Hepatic stellate cell (primary cell): ENCODE measurements at regions not wholly inside any gene's neighbourhood (a gene's known extent, or its start where the extent isn't known, plus 50 kb on each side); places are given as distances from the start of the nearest gene placed in this dataset.

Experiments used
- DNase-seq: peaks from one replicate; pipeline ENCODE4 v3.0.0; 2011; ENCODE audit warnings: low spot score

DNA sequence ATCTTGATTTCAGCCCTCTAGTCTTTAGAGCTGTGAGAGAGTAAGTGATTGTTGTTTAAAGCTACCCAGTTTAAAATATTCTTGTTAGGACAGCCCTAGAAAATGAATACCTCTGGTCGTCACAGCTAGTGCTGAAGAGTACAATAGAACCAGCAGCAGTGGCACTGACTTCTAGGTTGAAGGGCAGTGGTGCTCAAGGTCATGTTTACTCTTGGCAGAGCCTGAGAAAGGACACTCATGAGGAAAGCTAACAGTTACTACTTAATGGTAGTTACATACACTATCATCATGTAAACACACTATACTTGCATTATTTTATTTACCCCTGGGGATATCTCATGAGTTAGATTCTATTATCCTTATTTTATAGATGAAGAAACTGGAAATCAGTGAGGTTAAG lies 323.0 kb downstream of the SH2D4B start:
- DNase-seq, result no peak

- no peak for DNase-seq
These were observed 324.2 kb downstream of the SH2D4B start for GRCh38 chr10:80861882-80862281.

GRCh38 chr10:80870282-80870681 lies 332.6 kb downstream of the SH2D4B start:
- no peak for DNase-seq

GRCh38 chr10:80871083-80871482 lies 333.4 kb downstream of the SH2D4B start:
- DNase-seq, result no peak

GRCh38 chr10:80878330-80878729 lies 340.6 kb downstream of the SH2D4B start:
- DNase-seq, result no peak

GRCh38 chr10:80890146-80890545 lies 352.4 kb downstream of the SH2D4B start:
- no peak for DNase-seq

- DNase-seq, result no peak
These were observed 355.6 kb downstream of the SH2D4B start for GRCh38 chr10:80893256-80893655.

GRCh38 chr10:80894311-80894791 lies 356.6 kb downstream of the SH2D4B start:
- no peak for DNase-seq

GRCh38 chr10:80894797-80895467 lies 357.2 kb downstream of the SH2D4B start:
- DNase-seq, result no peak

DNA sequence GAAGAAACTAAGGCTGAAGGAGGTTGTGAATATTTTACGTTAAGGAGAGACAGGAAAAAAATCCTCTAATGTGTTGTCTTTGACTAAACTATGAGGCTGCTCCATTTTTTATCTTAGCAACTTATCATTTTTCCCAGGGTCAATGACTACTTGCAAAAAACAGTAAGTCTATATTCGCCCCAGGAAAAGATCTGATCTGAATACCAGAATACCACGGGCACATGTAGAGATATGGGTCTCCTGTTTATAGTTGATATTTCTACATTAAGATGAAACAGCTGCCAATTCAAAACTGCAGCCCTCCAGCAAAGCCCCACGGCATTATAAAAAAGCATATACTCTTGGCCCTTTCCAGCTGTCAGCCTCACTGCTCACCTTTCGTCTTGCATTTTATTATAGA lies 358.4 kb downstream of the SH2D4B start:
- DNase-seq, result no peak

- DNase-seq, result no peak
These were observed 359.3 kb downstream of the SH2D4B start for GRCh38 chr10:80896959-80897358.

DNA sequence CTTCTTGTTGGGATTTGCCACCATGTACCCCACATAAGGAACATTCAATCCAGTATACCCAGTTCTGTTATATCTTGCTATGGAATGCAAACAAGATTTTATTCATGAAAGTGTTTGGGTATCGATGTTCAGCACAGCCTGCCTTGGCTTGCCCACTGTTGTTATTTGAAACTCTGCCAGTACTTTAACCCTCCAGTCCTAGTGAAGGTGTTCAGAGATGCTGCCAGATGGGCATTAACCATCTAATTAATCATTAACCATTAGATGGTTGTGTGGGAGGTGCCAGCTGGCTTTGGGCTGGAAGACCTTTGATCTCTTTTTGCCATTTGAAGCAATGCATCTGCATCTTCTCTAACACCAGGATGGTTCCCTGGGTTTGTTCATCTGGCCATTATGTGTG lies 363.0 kb downstream of the SH2D4B start:
- no peak for DNase-seq

GRCh38 chr10:80908611-80909010 lies 370.9 kb downstream of the SH2D4B start:
- DNase-seq, result no peak

DNA sequence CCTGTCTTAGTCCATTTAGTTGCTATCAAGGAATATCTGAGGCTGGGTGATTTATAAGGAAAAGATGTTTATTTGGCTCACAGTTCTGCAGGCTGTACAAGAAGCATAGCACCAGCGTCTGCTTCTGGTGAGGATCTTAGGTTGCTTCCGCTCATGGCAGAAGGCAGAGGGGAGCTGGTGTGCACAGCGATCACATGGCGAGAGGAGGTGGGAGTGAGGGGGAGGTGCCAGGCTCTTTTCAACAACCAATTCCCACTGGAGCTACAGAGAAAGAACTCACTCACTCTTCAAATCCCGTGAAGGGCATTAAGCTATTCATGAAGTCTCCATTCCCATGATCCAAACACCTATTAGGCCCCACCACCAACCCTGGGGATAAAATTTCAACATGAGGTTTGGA lies 371.6 kb downstream of the SH2D4B start:
- DNase-seq, result no peak

GRCh38 chr10:80917636-80918035 lies 379.9 kb downstream of the SH2D4B start:
- no peak for DNase-seq

DNA sequence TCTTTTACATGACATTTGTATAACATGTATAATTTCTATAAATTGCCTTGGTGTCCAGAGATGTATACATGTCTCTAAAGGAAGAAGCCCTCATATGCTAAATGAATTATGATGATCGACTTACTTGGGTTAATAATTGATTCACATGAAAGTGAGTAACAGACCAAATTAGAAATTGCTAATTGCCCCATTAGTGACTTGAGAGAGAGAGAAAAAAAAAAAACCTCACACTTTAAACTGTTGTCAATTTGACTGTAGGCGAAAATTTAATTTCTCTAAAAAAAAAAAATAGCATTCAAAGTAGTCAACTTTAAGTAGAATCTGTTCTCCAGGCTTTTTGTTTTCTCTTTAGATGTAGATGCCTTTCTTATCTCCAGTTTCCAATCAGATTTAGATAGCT lies 383.3 kb downstream of the SH2D4B start:
- DNase-seq, result no peak

DNA sequence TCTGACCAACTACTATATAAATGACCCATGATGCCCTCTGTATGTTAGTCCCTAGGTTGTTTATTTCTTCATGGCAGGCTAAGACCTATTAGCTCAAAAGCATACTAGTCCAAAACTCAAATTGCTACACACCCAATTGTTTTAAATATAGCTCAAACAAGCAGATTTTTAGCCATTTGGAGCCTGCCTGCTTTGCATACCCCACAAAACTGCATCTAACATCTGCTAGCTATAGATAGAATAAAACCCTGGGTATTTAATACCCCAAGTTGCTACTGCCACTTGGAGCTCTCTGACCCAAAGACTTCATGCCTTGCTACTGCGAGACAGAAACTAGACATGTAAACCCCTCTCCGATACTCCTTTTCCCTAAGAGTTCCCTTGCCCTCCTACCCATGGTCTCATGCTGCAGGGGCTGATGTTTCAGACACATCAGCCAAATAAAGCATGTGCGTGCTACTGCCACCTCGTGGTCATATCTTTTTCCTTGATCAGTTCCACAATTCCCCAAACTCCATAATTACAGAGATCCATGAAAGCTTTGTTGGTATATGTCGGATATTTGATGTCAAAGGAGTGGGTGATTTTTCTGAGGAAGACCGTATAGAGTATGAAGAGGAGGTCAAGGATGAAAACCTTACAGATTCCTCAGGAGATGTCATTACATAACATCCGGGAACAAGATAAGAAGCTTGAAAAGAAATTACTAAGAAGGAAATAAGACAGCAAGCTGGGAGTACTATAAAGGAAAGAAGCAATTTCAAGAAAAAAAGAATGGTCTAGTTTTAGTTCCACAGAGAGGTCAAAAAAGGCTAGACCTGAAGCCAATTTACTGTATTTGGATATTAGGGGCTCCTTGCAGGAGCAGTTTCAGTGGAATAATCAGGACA lies 386.6 kb downstream of the SH2D4B start:
- DNase-seq, result no peak

DNA sequence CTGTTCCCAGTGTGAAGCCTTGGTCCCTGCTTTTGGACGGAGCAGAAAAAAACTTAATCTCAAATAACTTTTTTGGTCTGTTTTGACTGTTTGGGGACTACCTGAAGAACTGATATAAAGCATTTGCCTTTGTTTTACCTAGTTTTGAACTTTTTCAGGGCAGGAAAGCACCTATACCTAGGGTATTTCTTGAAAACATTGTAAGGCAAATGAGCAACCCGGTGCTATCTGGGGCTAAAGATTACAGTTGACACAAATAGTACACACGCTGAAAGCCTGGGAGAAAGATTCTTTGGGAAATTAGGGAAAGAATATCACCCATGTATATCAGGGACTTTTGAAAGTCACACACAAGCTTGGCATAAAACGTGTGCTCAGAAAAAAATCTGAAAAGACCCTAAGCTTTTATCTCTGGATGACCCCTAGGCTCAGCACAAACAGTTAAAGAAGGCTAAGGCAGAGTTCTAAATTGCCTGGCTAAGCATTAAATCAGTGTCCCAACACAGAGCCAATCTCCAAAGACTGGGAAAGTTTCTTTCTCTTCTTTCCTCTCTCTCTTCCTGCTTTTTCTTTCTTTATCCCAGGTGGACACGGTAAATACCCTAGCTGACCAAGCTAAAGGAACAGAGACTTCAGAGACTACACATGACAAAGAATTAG lies 389.8 kb downstream of the SH2D4B start:
- DNase-seq, result no peak

DNA sequence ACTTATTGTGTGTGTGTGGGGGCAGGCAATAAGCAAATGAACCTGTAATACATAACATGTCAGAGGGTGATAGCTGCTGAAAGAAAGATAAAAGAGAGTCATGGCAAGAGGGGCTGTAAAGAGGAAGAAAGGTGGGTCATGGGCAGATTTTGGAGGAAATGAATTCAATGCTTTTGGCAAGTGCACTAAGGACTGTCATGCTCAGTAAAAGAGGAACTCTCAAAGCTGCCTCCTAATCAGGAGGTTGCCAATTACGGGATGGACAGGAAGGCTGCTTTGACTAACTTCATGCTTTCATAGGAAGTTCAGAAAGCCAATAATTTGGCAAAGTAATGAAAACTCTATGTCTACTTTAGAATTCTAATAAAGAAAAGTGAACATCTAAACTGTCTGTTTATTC lies 401.2 kb downstream of the SH2D4B start:
- no peak for DNase-seq

GRCh38 chr10:80945264-80945880 lies 407.7 kb downstream of the SH2D4B start:
- DNase-seq, result no peak

- no peak for DNase-seq
These were observed 408.4 kb downstream of the SH2D4B start for GRCh38 chr10:80946073-80946472.

DNA sequence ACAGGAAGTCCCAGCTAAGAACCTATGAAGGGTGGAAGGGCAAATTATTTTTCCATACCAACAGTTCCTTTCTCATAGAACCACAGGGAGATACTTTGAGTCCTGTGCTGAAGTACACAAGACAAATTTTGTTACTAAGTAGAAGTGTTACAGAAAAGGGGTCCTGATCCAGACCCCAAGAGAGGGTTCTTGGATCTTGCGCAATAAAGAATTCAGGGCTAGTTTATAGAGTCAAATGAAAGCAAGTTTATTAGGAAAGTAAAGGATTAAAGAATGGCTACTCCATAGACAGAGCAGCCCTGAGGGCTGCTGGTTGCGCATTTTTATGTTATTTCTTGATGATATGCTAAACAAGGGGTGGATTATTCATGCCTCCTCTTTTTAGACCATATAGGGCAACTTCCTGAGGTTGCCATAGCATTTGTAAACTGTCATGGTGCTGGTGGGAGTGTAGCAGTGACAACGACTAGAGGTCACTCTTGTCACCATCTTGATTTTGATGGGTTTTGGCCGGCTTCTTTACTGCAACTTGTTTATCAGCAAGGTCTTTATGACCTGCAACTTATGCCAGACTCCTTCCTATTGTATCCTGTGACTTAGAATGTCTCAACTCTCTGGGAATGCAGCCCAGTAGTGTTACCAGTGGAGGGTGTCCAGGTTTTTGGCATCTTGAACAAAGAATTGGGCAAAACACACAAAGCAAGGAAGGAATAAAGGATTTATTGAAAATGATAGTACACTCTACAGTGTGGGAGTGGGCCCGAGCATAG lies 409.4 kb downstream of the SH2D4B start:
- DNase-seq, result no peak
